VCaP (cell line): ENCODE measurements at regions not wholly inside any gene's neighbourhood (a gene's known extent, or its start where the extent isn't known, plus 50 kb on each side); places are given as distances from the start of the nearest gene placed in this dataset.

Experiments
- H3K27ac ChIP-seq: fragments of 450-650 bp; 2 replicates; pipeline ENCODE4 v1.5.1; 2017
- CTCF ChIP-seq: fragments of 450-650 bp; conservative IDR thresholded peaks from 2 replicates; pipeline ENCODE4 v1.5.1; 2017; ENCODE audit warnings: mild to moderate bottlenecking, moderate library complexity

GRCh38 chrX:794311-794710 is 163.7 kb downstream of the SHOX start:
- no peak for TF ChIP-seq CTCF
- H3K27ac ChIP-seq = no peak overlapping the region

DNA sequence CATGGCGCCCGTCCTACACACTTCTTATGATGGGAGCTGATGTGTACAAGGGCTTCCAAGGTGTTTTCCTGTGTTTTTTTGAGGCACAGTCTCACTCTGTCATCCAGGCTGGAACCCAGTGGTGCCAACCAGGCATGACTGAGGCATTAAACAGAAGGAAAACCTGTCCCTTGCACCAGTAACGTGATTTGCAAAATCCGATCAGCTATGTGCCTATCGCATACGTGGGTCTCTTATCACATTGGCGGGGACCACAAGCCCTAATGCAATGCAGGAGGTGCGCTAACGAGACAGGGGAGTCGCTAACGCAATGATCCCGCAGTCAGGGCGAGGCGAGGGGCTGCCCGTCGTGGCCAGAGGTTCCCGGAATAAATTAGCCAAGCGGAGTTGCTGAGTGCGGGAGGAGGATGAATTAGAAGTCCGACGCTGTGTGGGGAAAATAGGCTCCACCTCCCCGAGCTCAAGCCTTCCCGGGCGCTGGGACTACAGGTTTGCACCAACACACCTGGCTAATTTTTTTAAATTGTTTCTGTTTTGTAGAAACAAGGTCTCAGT is 162.7 kb downstream of the SHOX start:
- H3K27ac ChIP-seq = no peak overlapping the region
- no peak for TF ChIP-seq CTCF

DNA sequence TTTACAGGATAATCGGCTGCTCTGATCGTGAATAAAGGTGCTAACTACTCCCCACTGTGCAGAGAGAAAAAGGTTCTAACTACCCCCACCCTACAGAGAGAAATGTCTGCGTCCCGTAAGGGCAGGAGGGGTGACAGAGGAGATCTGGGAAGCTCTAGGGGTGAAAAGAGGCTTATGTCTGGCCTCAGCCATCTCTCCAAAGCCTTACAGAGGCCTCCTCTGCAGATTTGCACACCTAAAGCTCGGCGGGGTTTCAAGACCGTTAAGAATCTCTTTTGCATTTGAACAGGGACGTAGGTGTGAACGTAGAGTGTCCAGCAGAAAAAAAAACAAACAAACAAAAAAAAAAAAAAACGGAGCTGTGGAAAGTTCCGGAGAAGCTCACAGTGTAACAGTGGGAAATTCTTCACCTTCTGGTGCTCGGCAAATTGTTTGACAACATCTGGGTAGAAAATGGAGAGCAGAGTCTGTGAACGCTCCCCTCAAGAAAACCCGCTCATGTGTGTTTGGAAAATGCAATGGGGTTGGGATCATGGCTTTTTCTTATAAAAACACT is 161.0 kb downstream of the SHOX start:
- TF ChIP-seq CTCF = no peak
- H3K27ac ChIP-seq = no peak overlapping the region

- H3K27ac ChIP-seq = no peak overlapping the region
- no peak for TF ChIP-seq CTCF
Measured at GRCh38 chrX:790783-791360, 160.3 kb downstream of the SHOX start.

- TF ChIP-seq CTCF = no peak
- no peak overlapping the region for H3K27ac ChIP-seq
Measured at GRCh38 chrX:790041-790506, 159.5 kb downstream of the SHOX start.

- TF ChIP-seq CTCF = no peak
Measured at GRCh38 chrX:789096-789495, 158.5 kb downstream of the SHOX start.

GRCh38 chrX:786441-786881 is 155.9 kb downstream of the SHOX start:
- no peak for TF ChIP-seq CTCF
- H3K27ac ChIP-seq = no peak overlapping the region

More at GRCh38 chrX:789096-789495, 158.5 kb downstream of the SHOX start:
- no peak overlapping the region for H3K27ac ChIP-seq
